22Rv1 (cell line): ENCODE measurements at regions not wholly inside any gene's neighbourhood (a gene's known extent, or its start where the extent isn't known, plus 50 kb on each side); places are given as distances from the start of the nearest gene placed in this dataset.
"Not testable (repeated sequence)": the region's sequence is repeated elsewhere in the genome, so short reads cannot be mapped to it uniquely, and the experiment has no call there.

Source experiments
- H3K27ac ChIP-seq: fragments of 450-650 bp; 2 replicates; pipeline ENCODE4 v1.5.1; 2017
- CTCF ChIP-seq: fragments of 450-650 bp; IDR thresholded peaks from 2 replicates; pipeline ENCODE4 v1.5.1; 2017; ENCODE audit warnings: mild to moderate bottlenecking
- ZFX ChIP-seq: fragments of 450-650 bp; IDR thresholded peaks from 2 replicates; pipeline ENCODE4 v1.6.1; 2017; ENCODE audit warnings: antibody characterized with exemption, borderline replicate concordance

GRCh38 chrX:99305573-99305972 is 1104.5 kb downstream of the PCDH19 start:
- TF ChIP-seq CTCF (no peak), ZFX (no peak)
- no peak overlapping the region for H3K27ac ChIP-seq

GRCh38 chrX:99301990-99302389 is 1108.1 kb downstream of the PCDH19 start:
- TF ChIP-seq CTCF (peak; percentile 71), ZFX (no peak)
- H3K27ac ChIP-seq = no peak overlapping the region

DNA sequence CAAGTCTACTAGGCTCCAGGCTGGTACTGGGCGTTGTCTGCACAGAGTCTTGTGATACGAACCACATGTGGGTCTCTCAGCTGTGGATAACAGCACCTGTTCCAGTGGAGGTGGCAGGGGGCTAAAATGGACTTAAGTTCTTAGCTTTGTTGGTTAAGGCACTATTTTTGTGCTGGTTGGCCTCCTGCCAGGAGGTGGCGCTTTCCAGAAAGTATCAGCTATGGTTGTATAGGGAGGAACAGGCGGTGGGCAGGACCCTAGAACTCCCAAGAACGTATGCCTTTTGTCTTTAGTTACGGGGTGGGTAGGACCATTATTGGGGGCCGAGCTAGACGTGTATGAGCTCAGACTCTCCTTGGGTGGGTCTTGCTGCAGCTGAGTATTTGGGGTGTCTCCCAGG is 1138.4 kb downstream of the PCDH19 start:
- no peak for TF ChIP-seq CTCF
- TF ChIP-seq ZFX = no peak
- no peak overlapping the region for H3K27ac ChIP-seq

DNA sequence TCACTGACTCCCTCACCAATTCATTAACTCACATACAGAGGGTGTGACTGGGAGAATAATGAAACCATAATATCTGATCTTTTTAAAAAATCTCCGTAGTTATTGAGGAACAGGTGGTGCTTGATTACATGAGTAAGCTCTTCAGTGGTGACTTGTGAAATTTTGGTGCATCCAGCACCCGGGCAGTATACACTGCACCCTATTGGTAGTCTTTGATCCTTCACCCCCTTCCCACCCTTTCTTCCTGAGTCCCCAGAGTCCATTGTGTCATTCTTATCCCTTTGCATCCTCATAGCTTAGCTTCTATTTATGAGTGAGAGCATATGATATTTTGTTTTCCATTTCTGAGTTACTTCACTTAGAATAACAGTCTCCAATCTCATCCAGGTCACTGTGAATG is 1143.8 kb downstream of the PCDH19 start:
- H3K27ac ChIP-seq = no peak overlapping the region
- TF ChIP-seq CTCF (no peak), ZFX (no peak)

GRCh38 chrX:99248180-99248579 is 1161.9 kb downstream of the PCDH19 start:
- no peak for TF ChIP-seq CTCF
- no peak for TF ChIP-seq ZFX
- no peak overlapping the region for H3K27ac ChIP-seq

- no peak overlapping the region for H3K27ac ChIP-seq
- TF ChIP-seq ZFX (no peak), CTCF (no peak)
Measured at GRCh38 chrX:99242001-99242400, 1168.1 kb downstream of the PCDH19 start.

DNA sequence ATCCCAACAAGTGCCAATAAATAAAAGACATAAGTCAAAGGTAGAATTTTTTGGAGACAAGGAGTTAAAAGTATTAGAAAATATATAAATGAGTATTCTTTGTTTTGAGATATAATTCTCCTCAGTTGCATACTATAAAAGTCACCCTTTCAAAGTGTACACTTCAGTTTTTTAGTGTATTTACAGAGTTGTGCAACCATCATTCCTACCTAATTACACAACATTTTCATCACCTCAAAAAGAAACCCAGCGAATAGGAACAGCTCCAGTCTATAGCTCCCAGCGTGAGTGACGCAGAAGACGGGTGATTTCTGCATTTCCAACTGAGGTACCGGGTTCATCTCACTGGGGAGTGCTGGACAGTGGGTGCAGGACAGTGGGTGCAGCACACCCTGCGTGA is 1175.7 kb downstream of the PCDH19 start:
- H3K27ac ChIP-seq = not testable (repeated sequence)

DNA sequence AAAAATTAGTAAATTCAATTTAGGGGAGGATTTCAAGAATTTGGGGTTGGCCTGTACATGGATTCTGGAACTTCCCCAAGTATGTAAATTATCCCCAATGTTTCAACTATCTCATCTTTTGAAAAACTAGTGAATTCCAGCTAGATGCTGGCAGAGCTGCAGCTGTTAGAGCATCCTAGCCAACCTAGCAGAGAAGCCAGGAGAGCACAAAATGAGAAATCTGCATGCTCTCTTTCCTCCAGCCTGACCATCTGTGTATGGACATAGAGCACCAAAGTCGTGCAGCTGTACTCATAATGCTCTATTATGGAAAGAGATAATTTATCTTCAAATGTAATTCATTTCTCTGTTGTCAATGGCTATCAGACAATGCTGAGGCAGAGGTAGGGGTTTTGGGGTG is 1217.7 kb downstream of the PCDH19 start:
- no peak for TF ChIP-seq ZFX
- no peak for TF ChIP-seq CTCF
- H3K27ac ChIP-seq = no peak overlapping the region
